CD4-positive, alpha-beta T cell treated with Interleukin-21 for 1 hour (primary cell): ENCODE measurements at regions not wholly inside any gene's neighbourhood (a gene's known extent, or its start where the extent isn't known, plus 50 kb on each side); places are given as distances from the start of the nearest gene placed in this dataset.
"Not testable (repeated sequence)": the region's sequence is repeated elsewhere in the genome, so short reads cannot be mapped to it uniquely, and the experiment has no call there.

ENCODE experiments used
- DNase-seq: peaks from one replicate; pipeline ENCODE4 v3.0.0-alpha.2; 2020

DNA sequence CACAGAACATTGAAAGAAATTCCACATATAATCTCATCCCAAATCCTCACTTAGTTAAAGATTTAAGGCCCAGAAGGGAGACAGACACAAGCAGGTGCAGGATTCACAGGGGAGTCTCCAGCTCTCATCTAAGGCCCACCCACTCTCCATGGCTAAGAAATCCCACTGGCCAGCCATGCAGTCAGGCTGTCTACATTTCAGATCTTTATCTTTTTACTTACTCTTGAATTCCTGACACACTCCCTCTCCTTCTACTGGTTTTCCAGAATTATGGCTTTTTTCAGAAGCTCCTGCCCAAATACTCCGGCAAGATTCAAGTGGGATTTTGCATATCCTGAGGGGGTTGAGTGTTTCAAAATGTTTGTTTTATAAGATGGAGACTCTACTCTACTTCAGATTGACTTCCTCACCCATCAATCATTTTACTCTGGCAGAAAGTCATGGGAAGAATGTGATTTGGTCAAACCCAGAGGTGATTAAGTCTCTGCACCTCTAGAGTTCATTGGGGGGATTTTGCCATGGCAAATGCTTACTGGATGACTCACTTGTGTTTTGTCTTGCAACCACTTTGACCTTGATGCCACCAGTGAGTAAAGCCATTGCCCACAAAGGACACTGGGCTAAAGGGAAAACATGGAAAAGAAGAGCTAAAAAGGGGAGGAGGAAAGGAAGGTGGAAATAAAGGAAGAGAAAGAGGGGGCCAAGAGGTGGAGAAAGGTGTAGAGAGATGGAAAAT is 688.8 kb upstream of the SALL1 start:
- DNase-seq, result no peak

DNA sequence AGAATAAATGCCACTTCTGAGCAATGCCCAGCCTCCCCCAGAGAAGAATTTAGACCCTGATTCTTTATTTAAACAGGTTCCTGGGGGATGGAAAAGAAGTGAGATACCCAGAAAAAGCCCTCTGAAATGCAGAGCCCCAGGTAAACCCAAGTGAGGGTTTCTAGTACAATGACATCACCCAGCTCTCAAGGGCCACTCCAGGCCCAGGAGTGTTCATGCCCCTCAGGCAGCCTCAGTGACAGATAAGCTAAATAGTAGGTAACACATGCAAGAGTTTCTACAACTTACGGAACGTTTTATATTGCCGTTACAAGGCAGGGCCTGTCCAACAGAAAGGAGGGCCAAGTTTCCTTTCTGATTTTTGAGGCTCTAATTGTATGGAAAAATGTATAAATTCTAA is 683.7 kb upstream of the SALL1 start:
- no peak for DNase-seq

DNA sequence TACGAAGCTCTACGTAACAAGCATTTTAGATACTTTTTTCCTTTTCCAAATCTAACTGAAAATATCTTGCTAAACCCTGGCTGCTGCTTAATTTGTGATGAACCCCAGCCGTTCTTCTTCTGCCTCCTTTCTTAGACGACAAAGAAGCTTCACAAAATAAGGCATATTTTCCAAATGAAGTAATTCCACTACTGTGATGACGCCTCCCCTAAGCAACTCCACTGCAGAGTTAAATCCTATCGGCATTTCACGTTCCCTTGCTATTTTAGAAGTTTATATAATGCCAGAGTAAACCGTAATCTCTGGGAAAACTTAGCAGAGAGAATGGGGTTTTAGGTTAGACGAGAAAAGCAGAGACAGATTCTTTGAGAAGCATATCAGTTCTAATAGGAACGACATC is 683.1 kb upstream of the SALL1 start:
- no peak for DNase-seq

DNA sequence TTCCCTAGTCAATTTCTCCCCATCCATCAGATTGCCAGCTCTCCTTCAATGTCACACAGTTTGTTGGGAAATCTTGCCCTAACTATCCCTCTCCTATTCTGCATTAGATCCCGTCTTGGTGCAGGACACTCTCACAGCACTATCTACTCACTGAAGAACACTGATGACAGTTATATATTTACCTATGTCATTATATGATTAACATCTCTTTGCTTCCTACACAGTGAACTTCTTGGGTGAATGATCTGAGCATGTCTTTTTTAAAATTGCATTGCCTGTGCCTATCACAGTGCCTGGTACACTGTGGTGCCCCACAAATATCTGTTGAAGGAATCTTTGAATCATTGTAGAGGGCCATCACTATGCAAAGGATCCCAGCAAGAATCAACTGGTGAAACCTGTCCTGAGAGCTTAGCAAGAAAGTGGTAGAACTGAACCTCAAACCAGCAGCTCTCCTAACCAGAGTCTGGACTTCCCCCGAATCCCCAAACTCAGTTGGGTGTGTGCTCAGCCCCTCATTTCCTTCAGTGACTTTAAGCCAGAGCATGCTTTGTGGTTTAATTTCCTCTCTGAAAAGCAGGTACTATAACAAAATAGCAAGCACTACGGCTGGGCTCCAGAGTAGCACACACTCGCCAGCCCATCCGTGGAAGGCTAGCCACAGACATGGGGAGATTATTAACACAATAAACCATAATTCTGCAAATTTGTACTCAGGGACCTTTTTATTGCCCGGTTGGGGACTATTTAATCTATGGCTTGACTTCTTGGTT is 680.7 kb upstream of the SALL1 start:
- no peak for DNase-seq

DNA sequence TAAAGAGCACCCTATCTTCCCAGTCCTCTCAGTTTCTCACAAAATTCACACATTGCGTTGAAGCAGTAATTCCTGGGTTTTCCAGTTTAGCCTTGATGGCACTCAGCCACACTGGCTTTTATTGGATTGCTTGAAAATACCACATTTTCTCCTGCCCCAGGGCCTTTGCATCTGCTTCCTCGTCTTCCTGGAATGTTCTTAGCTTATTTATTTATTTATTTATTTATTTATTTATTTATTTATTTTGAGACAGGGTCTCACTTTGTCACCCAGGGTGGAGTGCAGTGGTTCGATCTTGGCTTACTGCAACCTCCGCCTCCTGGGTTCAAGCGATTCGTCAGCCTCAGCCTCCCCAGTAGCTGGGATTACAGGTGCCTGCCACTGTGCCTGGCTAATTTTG is 680.0 kb upstream of the SALL1 start:
- not testable (repeated sequence) for DNase-seq

DNA sequence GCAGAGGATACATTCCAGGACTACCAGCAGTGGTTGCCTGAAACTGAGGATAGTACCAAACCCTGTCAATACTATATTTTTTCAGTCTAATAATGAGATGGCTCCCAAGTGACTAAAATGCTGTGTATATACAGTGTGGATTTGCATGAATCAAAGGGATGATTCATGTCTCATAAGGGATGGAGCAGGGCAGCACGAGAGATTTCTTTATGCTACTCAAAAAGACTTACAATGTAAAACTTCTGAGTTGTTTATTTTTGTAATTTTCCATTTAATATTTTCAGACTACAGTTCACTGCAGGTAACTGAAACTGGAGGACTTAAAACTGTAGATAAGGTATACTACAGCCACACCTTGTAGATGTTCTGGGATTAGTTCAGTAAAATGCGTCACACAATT is 674.7 kb upstream of the SALL1 start:
- DNase-seq, result no peak

DNA sequence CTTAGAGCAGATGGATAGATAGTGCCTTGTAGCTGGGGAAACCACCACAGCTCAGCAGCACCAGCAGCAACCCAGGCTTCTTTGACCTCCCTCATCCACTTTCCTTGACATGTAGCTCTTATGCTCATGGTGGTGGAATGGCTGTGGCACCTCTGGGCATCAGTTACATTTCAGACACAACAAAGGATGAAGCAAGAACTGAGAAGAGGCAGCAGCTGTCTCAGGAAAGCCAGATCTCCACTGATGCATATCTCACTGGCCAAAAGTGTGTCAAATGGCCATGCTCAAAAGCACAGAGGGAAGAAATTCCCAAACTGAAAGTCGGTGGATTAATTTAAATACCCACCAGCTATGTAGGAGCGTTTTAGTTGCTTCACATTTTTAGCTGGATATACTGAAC is 671.4 kb upstream of the SALL1 start:
- no peak for DNase-seq

DNA sequence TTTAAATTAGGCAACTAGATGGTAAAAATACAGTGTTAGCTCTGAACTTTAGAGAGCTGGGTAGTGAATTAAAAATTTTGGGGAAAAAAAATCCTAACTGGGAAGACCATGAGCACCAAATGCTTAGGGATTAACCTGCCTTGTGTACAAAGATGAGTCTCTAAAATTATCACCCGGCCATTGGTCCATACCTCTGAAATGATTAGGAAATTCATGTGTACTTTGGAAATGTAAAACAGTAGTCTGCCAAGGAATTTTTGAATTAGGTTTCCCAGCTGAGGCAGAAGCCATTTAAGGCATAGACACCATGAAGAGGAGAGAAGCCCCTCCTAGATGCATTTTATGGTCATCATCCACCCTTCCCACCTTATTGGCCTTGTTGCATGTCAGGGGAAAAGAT is 670.5 kb upstream of the SALL1 start:
- no peak for DNase-seq

DNA sequence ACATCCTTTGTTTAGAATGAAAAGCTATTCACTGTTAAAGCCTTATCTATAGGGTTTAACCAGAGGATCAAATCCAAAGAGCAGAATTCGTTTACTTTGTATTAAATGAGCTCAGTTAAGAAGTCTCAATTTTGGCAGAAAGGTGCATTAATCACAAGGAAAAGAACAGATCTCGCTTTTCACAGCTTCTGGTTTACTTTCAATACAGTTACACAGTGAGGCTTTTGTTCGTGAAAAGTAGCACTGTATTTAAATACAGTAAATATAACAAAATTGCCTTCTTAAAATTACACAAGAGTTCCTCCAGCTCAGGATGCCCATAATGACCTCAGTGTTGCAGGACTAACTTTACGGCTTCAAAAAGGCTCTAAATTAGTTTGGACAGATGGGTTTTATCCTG is 669.1 kb upstream of the SALL1 start:
- no peak for DNase-seq

DNA sequence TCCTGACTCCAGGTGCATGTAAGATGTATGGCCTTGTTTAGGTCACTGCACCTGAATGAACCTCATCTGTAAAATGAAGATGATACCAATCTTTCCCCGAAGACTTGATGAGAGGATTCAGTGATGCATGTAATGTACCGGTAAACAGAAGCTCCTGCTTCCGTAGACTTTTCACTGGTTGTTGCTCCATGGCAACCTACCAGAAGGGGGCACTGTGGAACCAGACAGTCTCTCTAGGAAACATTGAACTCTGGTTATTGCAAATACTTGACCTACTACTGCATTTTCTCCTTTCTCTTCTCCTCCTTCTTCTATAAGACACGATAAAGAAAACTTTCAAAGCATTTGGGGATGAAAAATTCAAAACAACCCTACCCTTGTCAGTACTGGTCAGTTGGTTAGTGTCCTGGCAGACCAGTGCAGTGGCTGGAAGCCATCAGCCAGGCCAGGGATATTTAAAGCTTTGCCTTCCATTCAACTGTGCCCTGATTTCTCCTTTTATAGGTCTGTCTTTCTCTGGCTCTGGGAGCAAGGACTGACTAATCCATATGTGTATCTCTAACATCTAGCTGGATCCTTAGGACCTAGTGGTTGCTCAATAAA is 667.4 kb upstream of the SALL1 start:
- no peak for DNase-seq

DNA sequence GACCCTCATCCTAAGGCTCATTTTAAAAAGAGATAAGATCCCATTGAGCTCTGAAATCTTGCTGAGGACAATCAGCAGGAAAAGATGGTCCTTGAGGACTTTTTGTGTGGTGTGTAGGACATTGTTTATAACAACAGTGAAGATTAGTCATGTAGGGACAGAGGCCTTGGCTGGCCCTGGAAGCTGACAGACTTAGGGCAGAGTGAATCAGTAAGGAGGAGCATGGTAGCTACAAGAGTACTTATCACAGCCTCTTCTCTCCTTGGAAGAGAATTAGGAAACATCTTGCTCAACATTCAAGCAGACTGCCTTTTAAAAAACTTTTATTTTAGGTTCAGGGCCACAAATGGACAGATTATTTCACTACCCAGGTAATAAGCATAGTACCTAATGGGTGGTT is 665.9 kb upstream of the SALL1 start:
- DNase-seq, result no peak

DNA sequence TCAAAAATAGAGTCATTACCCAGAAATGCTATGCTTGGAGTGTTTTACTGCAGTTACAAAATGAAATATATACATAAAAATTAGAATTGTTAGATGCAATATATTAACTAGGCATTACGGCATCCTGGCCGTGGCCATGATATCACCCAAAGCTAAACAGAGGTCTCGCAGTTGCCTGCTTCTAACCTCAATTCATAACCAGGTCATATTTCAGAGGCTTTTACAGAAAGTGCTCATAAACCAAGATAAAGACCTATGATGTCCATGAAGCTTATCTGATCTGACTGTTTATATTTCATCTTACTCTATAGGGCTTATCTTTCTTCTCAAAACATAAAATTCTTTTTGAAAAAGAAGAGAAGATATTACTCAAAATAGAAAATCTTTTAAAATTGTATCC is 664.5 kb upstream of the SALL1 start:
- no peak for DNase-seq

DNA sequence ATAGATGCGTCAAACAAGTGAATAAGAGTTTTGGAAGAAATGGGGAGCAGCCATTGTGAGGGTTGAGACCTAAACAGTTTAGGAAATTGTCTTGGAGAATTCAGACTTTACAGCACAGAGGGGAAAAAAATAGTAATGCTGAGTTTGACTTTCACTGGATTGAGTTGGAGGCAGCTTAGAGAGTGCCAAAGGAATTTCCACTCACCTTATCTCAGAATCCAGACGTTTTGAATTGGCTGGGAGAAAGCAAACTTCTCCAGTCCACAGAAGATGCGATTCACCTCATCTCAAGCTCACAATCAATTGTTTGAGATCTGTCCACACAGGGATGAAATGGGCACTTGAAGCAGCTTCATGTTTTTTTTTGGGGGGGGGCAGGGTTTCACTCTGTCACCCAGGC is 663.5 kb upstream of the SALL1 start:
- no peak for DNase-seq

DNA sequence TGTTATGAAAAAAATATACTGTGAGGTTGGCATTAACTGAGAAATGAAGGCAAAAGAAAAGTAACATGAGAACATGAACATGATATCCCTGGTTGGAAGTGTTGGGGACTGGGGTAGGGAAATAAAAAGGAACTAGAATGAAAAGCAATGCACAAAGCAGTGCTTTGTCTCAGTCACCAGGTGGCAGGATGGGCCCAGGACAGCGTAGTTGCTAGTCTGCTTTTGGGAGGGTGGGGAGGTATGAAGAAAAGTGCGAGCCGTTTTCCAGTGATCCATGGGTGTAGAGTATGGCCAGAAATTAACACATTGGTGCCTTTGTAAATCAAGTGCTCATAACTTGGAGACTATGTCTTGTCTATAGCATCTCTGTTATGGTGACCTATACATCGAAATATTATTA is 662.5 kb upstream of the SALL1 start:
- no peak for DNase-seq

DNA sequence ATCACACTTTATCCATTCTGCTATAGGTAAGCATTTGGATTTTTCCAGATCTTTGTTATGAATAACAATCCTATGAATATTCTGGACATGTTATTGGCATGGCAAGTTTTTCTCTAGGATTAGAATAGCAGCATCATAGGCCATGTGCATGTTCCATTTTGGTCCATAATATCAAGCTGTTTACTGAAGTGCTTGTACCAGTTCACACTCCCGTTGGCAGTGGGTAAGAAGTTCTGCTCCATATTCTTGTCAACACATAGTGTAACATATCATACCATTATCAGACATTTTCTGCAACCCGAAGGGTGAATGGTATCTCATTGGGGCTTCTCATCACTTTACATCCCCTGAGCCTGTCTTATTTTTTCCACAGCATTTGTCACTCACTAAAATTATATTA is 661.9 kb upstream of the SALL1 start:
- no peak for DNase-seq

DNA sequence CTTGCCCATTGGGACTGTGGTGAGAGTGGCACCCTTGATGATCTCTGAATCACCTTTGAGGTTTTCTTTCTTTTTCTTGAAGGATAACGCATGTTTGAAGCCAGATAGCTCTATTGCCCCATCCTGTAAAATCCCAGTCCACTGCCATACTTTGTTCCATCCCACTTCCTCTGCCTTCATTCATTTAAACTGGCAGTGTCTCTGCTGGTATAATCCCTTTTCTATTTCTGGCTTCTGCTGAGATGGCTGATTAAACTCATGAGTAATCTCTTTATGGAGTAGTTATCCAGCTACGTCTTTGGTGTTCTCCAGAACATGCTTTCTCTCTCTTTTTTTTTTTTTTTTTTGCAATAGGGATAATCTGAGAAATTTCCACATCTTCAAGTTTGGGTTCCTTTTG is 656.5 kb upstream of the SALL1 start:
- no peak for DNase-seq

DNA sequence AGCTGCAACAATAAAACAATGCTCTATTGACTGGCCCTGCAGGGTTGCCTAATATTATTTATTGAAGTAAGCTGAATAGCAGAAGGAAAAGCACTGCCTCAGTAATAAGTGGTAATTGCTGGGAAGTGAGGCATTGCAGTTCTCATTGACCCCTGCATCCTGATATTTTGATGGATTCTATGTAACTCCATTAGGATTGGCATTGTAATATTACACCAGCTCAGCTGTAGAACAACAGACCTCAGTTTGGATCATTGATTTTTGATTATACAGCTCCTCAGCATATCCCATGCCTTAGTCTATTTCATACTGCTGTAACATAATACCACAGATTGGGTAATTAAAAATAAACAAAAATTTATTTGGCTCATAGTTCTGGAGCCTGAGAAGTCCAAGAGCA is 650.6 kb upstream of the SALL1 start:
- DNase-seq, result no peak

DNA sequence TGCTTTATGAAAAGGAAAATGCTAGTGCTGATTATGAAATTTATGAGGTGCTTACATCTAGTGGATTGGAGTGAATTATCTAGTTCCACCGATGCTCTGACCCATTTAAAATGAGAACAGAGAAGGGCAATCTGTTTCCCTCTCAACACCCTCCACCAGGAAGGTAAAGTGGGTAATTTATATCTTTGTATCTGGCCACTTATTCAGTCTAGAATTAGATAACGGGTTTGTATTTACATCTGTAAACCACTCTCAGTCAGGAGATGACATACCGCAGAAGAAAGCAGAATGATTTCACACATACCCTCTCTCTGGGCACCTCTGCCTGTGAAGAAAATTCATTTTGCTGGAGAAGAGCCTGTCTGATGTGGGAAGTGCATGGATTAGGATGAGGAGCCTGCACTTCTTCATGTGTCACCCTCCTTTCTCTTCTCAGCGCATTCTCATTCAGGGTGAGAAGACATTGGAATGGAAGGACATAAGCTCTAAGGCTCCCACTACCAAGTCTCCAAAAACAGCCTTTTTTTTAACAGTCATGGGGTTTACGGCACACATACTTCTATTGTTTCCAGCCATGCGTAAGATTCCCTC is 646.7 kb upstream of the SALL1 start:
- DNase-seq, result no peak

DNA sequence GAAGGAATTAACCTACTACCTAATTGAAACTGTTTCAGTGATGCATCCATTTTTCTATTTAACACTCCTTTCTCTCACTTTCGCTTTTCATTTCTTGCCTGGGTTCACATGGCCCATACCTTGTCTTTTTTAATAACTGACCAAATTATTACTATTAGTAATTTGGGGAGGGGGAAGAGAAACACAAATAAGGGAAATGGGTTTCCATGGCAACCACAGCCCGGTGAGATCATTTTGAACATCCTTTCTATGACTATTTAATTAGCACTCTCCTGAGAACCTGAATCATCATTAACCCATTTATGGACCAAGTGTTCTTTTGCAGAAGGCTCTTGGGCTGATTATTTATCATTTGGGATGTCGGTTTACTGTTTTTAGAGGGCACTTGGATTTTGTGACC is 628.2 kb upstream of the SALL1 start:
- DNase-seq, result no peak

DNA sequence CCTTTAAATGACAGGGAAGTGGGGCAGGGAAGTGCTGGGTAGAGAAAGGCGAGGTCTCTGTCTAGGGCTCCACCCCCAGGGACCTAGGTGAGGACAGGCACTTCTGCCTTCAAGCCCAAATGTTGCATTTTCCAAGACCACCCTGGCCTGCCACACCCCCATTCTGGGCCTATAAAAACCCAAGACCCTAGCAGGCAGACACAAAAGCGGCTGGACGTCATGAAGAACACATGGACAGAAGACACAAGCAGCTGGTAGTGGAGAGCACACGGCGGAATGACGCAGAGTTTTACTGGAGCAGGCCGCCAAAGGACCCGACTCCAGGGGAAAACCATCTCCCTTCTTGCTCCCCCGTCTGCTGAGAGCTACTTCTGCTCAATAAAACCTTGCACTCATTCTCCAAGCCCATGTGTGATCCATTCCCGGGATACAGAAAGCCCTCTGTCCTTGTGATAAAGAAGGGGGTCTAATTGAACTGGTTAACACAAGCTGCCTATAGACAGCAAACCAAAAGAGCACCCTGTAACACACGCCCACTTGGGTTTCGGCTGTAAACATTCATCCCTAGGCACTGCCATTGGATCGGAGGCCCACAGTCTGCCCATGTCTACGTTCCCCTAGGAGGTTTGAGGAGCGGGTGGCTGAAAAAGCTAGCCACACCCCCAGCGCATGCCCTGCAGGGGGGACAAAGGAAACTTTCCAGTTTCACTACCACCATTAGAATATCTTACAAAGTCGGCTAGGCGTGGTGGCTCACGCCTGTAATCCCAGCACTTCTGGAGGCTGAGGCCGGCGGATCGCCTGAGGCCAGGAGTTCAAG is 622.2 kb upstream of the SALL1 start:
- no peak for DNase-seq

DNA sequence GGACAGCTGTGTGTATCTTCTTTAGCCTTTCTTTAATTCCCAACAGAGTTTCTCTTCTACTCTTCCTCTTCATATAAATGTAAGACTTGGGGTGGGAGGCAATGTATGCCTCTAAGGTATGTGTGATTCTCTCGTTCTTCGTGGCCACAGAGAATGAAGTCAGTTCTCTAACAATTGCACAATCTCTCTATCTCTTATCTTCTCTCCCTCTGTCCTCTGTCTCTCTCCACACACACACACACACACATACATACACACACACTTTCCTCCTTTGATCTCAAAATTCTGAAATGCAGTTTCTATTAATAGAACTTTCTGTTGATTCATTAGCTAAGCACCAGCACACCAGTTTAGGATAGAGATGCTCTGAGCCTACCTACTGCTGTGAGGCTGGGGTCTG is 615.7 kb upstream of the SALL1 start:
- DNase-seq, result no peak

DNA sequence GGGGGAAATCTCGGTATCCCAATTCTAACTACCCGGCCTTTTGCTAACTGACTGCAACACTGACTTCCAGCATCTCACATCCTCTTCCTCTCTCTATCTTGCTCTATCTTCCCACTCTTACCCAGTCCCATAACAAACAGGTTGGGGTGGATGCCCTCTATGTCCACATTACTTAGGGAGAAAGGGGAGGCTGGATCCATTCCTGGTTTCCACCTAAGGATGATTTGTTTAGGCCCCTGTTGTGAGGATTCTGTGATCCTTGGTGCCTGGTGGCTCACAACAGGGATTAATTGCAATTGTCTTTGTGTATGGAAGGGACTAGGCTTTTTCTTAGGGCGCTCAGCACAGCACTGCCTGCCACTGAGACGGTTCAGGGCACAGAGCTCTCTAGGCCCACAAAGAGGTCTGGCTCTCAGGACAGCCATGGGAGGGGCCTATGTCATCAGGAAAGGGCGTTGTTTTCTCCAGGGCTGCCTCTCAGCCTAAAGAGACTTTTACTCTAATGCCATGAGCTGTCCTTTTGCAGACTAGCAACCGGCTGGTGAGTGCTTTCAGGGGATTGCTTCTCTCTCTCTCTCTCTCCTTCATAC is 612.1 kb upstream of the SALL1 start:
- DNase-seq, result no peak
